SH-SY5Y (cell line): ENCODE measurements at regions not wholly inside any gene's neighbourhood (a gene's known extent, or its start where the extent isn't known, plus 50 kb on each side); places are given as distances from the start of the nearest gene placed in this dataset.

Source experiments
- GATA2 ChIP-seq: IDR thresholded peaks from 2 replicates; pipeline ENCODE4 v1.6.1; 2011; ENCODE audit warnings: mild to moderate bottlenecking, low read depth, low read length
- GATA3 ChIP-seq: IDR thresholded peaks from 2 replicates; pipeline ENCODE4 v1.6.1; 2011; ENCODE audit warnings: low read depth, mild to moderate bottlenecking, low read length, moderate library complexity

- TF ChIP-seq GATA3 (no peak), GATA2 (no peak)
Observed at GRCh38 chr2:215773728-215774127, 239.6 kb downstream of the MREG start.
